Neuronal stem cell (in vitro differentiated cells): ENCODE measurements at regions not wholly inside any gene's neighbourhood (a gene's known extent, or its start where the extent isn't known, plus 50 kb on each side); places are given as distances from the start of the nearest gene placed in this dataset.

Experiments used
- DNase-seq: peaks from one replicate; pipeline ENCODE4 v3.0.0-alpha.2; 2013; ENCODE audit warnings: low spot score
- H2AFZ ChIP-seq: one replicate; pipeline ENCODE4 v1.6.1; 2013; ENCODE audit warnings: mild to moderate bottlenecking, low read length, inconsistent platforms
- H2AK5ac ChIP-seq: 2 replicates; pipeline ENCODE4 v1.6.1; 2013; ENCODE audit warnings: low read depth, mild to moderate bottlenecking, inconsistent platforms, low read length, moderate library complexity, mixed read lengths
- H2BK120ac ChIP-seq: 2 replicates; pipeline ENCODE4 v1.6.1; 2013; ENCODE audit warnings: low read depth, mild to moderate bottlenecking, inconsistent platforms, low read length, moderate library complexity, mixed read lengths
- H2BK12ac ChIP-seq: one replicate; pipeline ENCODE4 v1.6.1; 2013; ENCODE audit warnings: low read length, inconsistent platforms
- H2BK15ac ChIP-seq: 2 replicates; pipeline ENCODE4 v1.6.1; 2013; ENCODE audit warnings: mild to moderate bottlenecking, low read length, inconsistent platforms, mixed read lengths
- H2BK5ac ChIP-seq: one replicate; pipeline ENCODE4 v1.6.1; 2013; ENCODE audit warnings: inconsistent platforms, mild to moderate bottlenecking, low read length, moderate library complexity
- H3K14ac ChIP-seq: one replicate; pipeline ENCODE4 v1.6.1; 2013; ENCODE audit warnings: low read length, inconsistent platforms
- H3K18ac ChIP-seq: 2 replicates; pipeline ENCODE4 v1.6.1; 2013; ENCODE audit warnings: low read length, inconsistent platforms
- H3K23ac ChIP-seq: 2 replicates; pipeline ENCODE4 v1.6.1; 2013; ENCODE audit warnings: low read depth, mild to moderate bottlenecking, mixed read lengths, low read length, inconsistent platforms; ENCODE audit not compliant: poor library complexity
- H3K27ac ChIP-seq: replicated peaks from 3 replicates; pipeline ENCODE4 v1.5.1; 2013; ENCODE audit warnings: low read length, inconsistent platforms
- H3K27me3 ChIP-seq, 3 experiments: 2 replicates each; pipeline ENCODE4 v1.6.1; 2013; ENCODE audit warnings: low read length in 3 of 3, mild to moderate bottlenecking in 2 of 3, inconsistent platforms in 1 of 3, low read depth in 1 of 3, mixed read lengths in 1 of 3, moderate library complexity in 1 of 3; ENCODE audit not compliant: control insufficient read depth in 3 of 3, insufficient read depth in 3 of 3
- H3K36me3 ChIP-seq, 2 donors: replicated peaks in 1 of 2; 2 replicates each; pipeline ENCODE4 v1.6.1; 2013; ENCODE audit warnings: low read length in 2 of 2; ENCODE audit not compliant: control insufficient read depth in 2 of 2, insufficient read depth in 2 of 2
- H3K4ac ChIP-seq: 2 replicates; pipeline ENCODE4 v1.6.1; 2013; ENCODE audit warnings: inconsistent platforms, mild to moderate bottlenecking, low read length, moderate library complexity
- H3K4me1 ChIP-seq, 2 donors: 1 replicate in 1 of 2; 2 replicates in 1 of 2; pipeline ENCODE4 v1.6.1; 2013; ENCODE audit warnings: low read length in 2 of 2, low read depth in 1 of 2; ENCODE audit not compliant: control insufficient read depth in 2 of 2, insufficient read depth in 1 of 2
- H3K4me2 ChIP-seq: one replicate; pipeline ENCODE4 v1.6.1; 2013; ENCODE audit warnings: mild to moderate bottlenecking, low read length, inconsistent platforms; ENCODE audit not compliant: insufficient read depth, poor library complexity, severe bottlenecking
- H3K4me3 ChIP-seq, 2 donors: 2 replicates each; pipeline ENCODE4 v1.5.1; 2013; ENCODE audit warnings: low read length in 2 of 2, mild to moderate bottlenecking in 2 of 2, inconsistent platforms in 1 of 2, moderate library complexity in 1 of 2
- H3K79me1 ChIP-seq: one replicate; pipeline ENCODE4 v1.6.1; 2013; ENCODE audit warnings: low read depth, mild to moderate bottlenecking, inconsistent platforms, low read length, moderate library complexity
- H3K9ac ChIP-seq: one replicate; pipeline ENCODE4 v1.6.1; 2013; ENCODE audit warnings: mild to moderate bottlenecking, low read depth, low read length, inconsistent platforms; ENCODE audit not compliant: poor library complexity
- H3K9me3 ChIP-seq, 2 donors: replicated peaks in 1 of 2; 2 replicates each; pipeline versions ENCODE3 to v1.6.1; 2013; ENCODE audit warnings: low read length in 2 of 2, mild to moderate bottlenecking in 2 of 2, inconsistent platforms in 1 of 2, low read depth in 1 of 2, mixed read lengths in 1 of 2, moderate library complexity in 1 of 2; ENCODE audit not compliant: control insufficient read depth in 2 of 2, insufficient read depth in 1 of 2
- H4K8ac ChIP-seq: one replicate; pipeline ENCODE4 v1.6.1; 2013; ENCODE audit warnings: low read depth, mild to moderate bottlenecking, inconsistent platforms, low read length, moderate library complexity
- H4K91ac ChIP-seq: one replicate; pipeline ENCODE4 v1.6.1; 2013; ENCODE audit warnings: low read length, low read depth, mild to moderate bottlenecking, inconsistent platforms; ENCODE audit not compliant: poor library complexity

DNA sequence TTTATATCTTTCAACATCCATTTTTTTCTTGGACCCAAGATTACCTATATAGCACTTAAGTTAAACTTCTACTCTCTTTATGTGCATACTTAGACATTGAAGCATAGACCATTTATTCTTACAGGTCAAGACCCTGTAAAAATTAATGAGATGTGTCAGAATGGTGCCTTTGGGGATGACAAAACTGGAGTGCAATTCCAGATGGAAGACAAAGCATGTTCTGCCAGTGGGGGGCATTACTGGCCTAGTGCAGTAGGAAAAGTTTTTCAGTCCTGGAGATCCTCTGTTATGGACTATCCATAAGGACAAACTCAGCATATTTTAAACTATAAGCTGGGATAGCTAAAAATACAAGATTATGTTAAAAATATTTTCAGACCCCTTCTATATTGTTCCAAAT lies 57.8 kb upstream of the MMADHC start:
- Histone ChIP-seq H3K4ac (no peak overlapping the region), H2BK12ac (no peak overlapping the region), H3K9me3 (peaks cover 0 to 6% of the 10 kb centered on the region in 2 donors), H3K4me3 (no peak overlapping the region), H3K79me1 (no peaks in the 10 kb centered on the region), H3K27me3 (no peaks in the 10 kb centered on the region), H2BK120ac (no peak overlapping the region), H3K4me2 (no peak overlapping the region), H4K8ac (no peak overlapping the region), H2AK5ac (no peak overlapping the region), H2BK15ac (no peak overlapping the region), H3K14ac (no peak overlapping the region), H2AFZ (no peak overlapping the region), H3K4me1 (peaks cover 0 to 3% of the 10 kb centered on the region in 2 donors), H4K91ac (no peak overlapping the region), H3K27ac (no peak overlapping the region), H3K36me3 (no peaks in the 10 kb centered on the region), H3K9ac (no peak overlapping the region), H3K18ac (no peak overlapping the region), H2BK5ac (no peak overlapping the region), H3K23ac (no peak overlapping the region)
- no peak for DNase-seq
